ENCODE measurements at regions not wholly inside any gene's neighbourhood (a gene's known extent, or its start where the extent isn't known, plus 50 kb on each side); places are given as distances from the start of the nearest gene placed in this dataset.

DNA sequence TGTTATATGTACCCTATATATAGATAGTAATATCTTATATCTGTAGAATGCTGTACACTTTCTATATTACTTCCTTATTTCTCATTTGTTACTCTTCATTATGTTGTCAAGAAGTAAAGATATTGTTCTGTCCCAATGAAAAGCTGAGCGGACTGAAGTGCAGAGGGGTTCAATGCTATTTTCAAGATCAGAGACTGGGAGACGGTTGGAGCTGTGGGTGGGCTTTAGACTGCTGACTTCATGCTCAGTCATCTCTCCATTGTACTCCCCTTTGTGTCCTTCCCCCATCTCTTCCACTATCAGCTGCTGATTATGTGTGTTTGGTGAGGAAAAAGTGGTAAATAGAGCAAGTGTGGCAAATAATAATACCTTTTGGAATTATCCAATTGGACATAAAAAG, 532.3 kb upstream of the ZNF608 start:
- TF ChIP-seq, protein P1, sequence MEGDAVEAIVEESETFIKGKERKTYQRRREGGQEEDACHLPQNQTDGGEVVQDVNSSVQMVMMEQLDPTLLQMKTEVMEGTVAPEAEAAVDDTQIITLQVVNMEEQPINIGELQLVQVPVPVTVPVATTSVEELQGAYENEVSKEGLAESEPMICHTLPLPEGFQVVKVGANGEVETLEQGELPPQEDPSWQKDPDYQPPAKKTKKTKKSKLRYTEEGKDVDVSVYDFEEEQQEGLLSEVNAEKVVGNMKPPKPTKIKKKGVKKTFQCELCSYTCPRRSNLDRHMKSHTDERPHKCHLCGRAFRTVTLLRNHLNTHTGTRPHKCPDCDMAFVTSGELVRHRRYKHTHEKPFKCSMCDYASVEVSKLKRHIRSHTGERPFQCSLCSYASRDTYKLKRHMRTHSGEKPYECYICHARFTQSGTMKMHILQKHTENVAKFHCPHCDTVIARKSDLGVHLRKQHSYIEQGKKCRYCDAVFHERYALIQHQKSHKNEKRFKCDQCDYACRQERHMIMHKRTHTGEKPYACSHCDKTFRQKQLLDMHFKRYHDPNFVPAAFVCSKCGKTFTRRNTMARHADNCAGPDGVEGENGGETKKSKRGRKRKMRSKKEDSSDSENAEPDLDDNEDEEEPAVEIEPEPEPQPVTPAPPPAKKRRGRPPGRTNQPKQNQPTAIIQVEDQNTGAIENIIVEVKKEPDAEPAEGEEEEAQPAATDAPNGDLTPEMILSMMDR (conservative IDR thresholded peaks at IDR 0.05; ENCODE audit: control insufficient read depth, insufficient read depth, low read depth, low read length) = no peak
- H3K4me3 ChIP-seq (ENCODE audit: control insufficient read depth, low read depth, low read length) = no peak overlapping the region

GRCh38 chr5:125281667-125282066, 535.2 kb upstream of the ZNF608 start:
- TF ChIP-seq, protein P1 (conservative IDR thresholded peaks at IDR 0.05; ENCODE audit: control insufficient read depth, insufficient read depth, low read depth, low read length) = no peak
- H3K4me3 ChIP-seq (ENCODE audit: control insufficient read depth, low read depth, low read length) = no peak overlapping the region

More for the DNA sequence above, 532.3 kb upstream of the ZNF608 start:
- no peak for DNase-seq (ENCODE audit: low read depth)

DNA sequence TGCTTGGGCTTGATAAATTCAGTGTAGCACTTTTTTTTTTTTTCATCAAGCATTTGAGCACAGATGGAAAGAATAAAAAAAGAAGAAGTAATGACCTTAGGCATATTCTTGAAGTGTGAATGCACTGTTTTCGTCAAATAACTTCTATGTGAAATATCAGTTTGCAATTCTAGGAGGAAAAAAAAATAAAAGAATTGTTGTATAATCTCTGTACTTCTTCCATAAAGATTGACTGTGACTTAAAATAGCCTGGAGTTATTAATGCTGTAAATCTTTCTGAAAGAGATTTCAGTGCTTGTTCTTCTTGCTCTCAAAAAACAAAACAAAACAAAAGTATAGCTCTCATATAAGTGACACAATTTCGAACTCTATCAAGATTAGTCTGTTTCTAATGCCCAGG, 536.9 kb upstream of the ZNF608 start:
- DNase-seq (ENCODE audit: low read depth) = no peak
- TF ChIP-seq, protein P1 (conservative IDR thresholded peaks at IDR 0.05; ENCODE audit: control insufficient read depth, insufficient read depth, low read depth, low read length) = no peak
- H3K4me3 ChIP-seq (ENCODE audit: control insufficient read depth, low read depth, low read length) = no peak overlapping the region

More at GRCh38 chr5:125281667-125282066, 535.2 kb upstream of the ZNF608 start:
- DNase-seq (ENCODE audit: low read depth) = no peak

DNA sequence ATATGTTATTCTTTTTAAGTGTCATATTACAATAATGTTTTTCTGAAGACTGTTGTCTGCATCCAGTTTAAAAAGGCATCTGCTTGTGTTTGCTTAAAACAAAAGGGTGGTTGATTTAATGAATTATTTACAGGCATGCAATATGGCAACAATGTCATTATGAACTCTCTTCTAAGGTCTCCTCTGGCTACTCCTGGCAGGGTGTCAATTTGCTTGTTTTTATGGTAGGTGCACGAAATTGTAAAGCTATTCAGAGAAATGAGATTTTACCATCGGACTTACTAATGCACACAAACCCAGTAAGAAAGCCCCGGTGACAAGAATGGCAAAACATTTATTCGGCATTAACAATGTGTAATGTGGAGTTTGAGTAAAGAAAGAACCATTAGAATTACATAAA, 539.8 kb upstream of the ZNF608 start:
- DNase-seq (ENCODE audit: low read depth) = no peak
- TF ChIP-seq, protein P1 (conservative IDR thresholded peaks at IDR 0.05; ENCODE audit: control insufficient read depth, insufficient read depth, low read depth, low read length) = no peak
- H3K4me3 ChIP-seq (ENCODE audit: control insufficient read depth, low read depth, low read length) = no peak overlapping the region

- H3K4me3 ChIP-seq (ENCODE audit: control insufficient read depth, low read depth, low read length) = no peak overlapping the region
- DNase-seq (ENCODE audit: low read depth) = no peak
Measured at GRCh38 chr5:125289606-125290005, 543.2 kb upstream of the ZNF608 start.

GRCh38 chr5:125290935-125291334, 544.5 kb upstream of the ZNF608 start:
- H3K4me3 ChIP-seq (ENCODE audit: control insufficient read depth, low read depth, low read length) = no peak overlapping the region
- no peak for DNase-seq (ENCODE audit: low read depth)
- TF ChIP-seq, protein P1 (conservative IDR thresholded peaks at IDR 0.05; ENCODE audit: control insufficient read depth, insufficient read depth, low read depth, low read length) = no peak

More at GRCh38 chr5:125289606-125290005, 543.2 kb upstream of the ZNF608 start:
- TF ChIP-seq, protein P1 (conservative IDR thresholded peaks at IDR 0.05; ENCODE audit: control insufficient read depth, insufficient read depth, low read depth, low read length) = no peak

DNA sequence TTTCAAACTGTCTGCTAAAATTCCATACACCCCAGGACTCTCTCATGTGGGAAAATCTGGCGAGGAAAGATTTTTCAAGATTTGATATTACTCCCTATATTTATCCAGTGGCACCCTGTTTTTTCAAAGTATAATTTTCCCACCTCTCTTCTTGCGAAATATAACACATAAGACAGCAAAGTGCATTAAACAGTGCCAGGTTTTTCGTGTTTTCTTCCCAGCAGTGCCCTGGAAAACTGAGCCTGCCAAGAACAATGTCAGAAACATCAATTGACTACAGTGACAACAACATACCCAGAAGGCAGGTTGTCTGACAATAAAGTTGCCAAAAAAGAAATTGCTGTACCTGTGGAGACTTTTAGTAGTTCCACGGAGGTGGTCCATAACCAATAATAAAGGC, 545.0 kb upstream of the ZNF608 start:
- TF ChIP-seq, protein P1 (conservative IDR thresholded peaks at IDR 0.05; ENCODE audit: control insufficient read depth, insufficient read depth, low read depth, low read length) = no peak
- H3K4me3 ChIP-seq (ENCODE audit: control insufficient read depth, low read depth, low read length) = no peak overlapping the region
- no peak for DNase-seq (ENCODE audit: low read depth)

All from fibroblast of mammary gland (primary cell).